ENCODE measurements at regions not wholly inside any gene's neighbourhood (a gene's known extent, or its start where the extent isn't known, plus 50 kb on each side); places are given as distances from the start of the nearest gene placed in this dataset.

- Histone ChIP-seq H3K4me1 (ENCODE audit: control insufficient read depth in 2 of 2, insufficient read depth in 2 of 2, low read length in 1 of 2) (no peaks in the 10 kb centered on the region), H3K4me3 (ENCODE audit: low read depth in 1 of 2, low read length in 2 of 2) (no peak overlapping the region), H3K36me3 (ENCODE audit: control insufficient read depth in 2 of 2, insufficient read depth in 2 of 2, low read length in 1 of 2) (no peaks in the 10 kb centered on the region), H3K27me3 (ENCODE audit: control insufficient read depth in 1 of 2, insufficient read depth in 2 of 2, low read length in 2 of 2) (no peaks in the 10 kb centered on the region), H3K27ac (ENCODE audit: low read depth in 2 of 2, low read length in 1 of 2) (no peak overlapping the region), H3K9me3 (ENCODE audit: control insufficient read depth in 2 of 2, insufficient read depth in 1 of 2, low read depth in 1 of 2, low read length in 1 of 2) (no peaks in the 10 kb centered on the region)
- 74 to 82% methylated on average over 3 of the region's 3 CpGs for WGBS, 2 donors
Measured at GRCh38 chr17:79680318-79680695, 50.4 kb upstream of the ENPP7 start.

- WGBS, 2 donors = 80 to 82% methylated on average over 19 of the region's 19 CpGs
- no peaks in the 10 kb centered on the region for H3K4me1 ChIP-seq (ENCODE audit: control insufficient read depth in 2 of 2, insufficient read depth in 2 of 2, low read length in 1 of 2)
- no peak overlapping the region for H3K4me3 ChIP-seq (ENCODE audit: low read depth in 1 of 2, low read length in 2 of 2)
- no peak overlapping the region for H3K27ac ChIP-seq (ENCODE audit: low read depth in 2 of 2, low read length in 1 of 2)
- no peaks in the 10 kb centered on the region for H3K36me3 ChIP-seq (ENCODE audit: control insufficient read depth in 2 of 2, insufficient read depth in 2 of 2, low read length in 1 of 2)
- H3K27me3 ChIP-seq (ENCODE audit: control insufficient read depth in 1 of 2, insufficient read depth in 2 of 2, low read length in 2 of 2) = no peaks in the 10 kb centered on the region
- H3K9me3 ChIP-seq (ENCODE audit: control insufficient read depth in 2 of 2, insufficient read depth in 1 of 2, low read depth in 1 of 2, low read length in 1 of 2) = peaks cover 0 to under 1% of the 10 kb centered on the region in 2 donors
Measured at GRCh38 chr17:79679631-79680317, 51.0 kb upstream of the ENPP7 start.

DNA sequence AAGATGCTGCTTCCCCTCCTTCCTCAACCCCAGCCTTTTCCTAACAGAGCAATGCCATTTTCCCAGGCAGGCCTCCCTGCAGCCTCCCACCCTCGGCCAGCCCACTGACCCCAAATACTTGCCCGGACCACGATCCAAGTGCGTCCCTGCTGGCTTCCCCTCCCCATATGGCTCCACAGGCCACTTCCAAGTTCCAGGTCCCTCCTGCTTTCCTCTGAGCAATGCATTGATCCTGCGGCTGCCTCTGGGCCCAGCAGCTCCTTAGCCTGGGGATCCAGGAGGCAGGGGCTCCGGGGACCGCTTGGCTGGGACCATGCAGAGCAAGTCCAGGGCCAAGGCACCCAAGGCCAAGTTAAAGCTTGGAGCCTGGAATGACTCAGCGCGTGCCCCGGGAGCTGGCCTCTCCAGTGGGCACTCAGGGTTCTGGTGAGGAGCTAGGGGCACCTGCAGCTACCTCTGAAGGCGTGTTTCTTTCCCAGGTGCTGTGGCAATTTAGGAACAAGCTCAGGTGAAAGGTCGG, 51.9 kb upstream of the ENPP7 start:
- no peaks in the 10 kb centered on the region for H3K27me3 ChIP-seq (ENCODE audit: control insufficient read depth in 1 of 2, insufficient read depth in 2 of 2, low read length in 2 of 2)
- no peaks in the 10 kb centered on the region for H3K4me1 ChIP-seq (ENCODE audit: control insufficient read depth in 2 of 2, insufficient read depth in 2 of 2, low read length in 1 of 2)
- H3K27ac ChIP-seq (ENCODE audit: low read depth in 2 of 2, low read length in 1 of 2) = no peak overlapping the region
- H3K36me3 ChIP-seq (ENCODE audit: control insufficient read depth in 2 of 2, insufficient read depth in 2 of 2, low read length in 1 of 2) = no peaks in the 10 kb centered on the region
- 60 to 63% methylated on average over 12 of the region's 12 CpGs for WGBS, 2 donors
- H3K9me3 ChIP-seq (ENCODE audit: control insufficient read depth in 2 of 2, insufficient read depth in 1 of 2, low read depth in 1 of 2, low read length in 1 of 2) = peaks cover 0 to 10% of the 10 kb centered on the region in 2 donors
- H3K4me3 ChIP-seq (ENCODE audit: low read depth in 1 of 2, low read length in 2 of 2) = no peak overlapping the region

DNA sequence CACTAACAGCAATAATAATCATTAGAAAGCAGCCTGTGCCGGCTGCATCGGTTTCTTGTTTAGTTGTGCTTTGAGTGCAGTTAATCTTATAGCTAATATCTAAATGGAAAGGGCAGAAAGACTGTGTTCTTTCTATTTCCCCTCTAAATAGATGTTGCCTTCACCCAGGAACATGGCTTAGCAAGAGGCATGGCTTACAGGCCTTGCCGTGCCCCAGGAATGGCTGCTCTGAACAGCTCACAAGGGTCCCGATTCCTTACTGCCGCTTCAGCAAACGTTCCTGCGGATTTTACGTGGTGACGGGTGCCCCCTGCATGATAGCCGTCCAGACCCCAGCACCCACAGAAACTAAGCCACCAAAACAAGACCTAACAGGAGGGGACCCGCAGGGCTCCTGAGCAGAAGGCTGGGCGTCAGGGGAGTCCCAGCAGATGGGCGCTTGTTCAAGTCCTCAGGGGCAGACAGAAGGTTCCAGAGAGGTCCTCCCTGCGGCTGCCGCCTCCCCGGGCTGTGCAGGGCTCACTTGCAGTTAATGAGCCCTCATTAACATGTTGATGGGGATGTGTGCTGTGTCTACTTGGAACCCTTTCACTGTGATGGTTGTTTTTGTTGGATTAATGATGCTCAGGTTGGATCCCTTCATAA, 52.5 kb upstream of the ENPP7 start:
- Histone ChIP-seq H3K27ac (ENCODE audit: low read depth in 2 of 2, low read length in 1 of 2) (no peak overlapping the region), H3K4me1 (ENCODE audit: control insufficient read depth in 2 of 2, insufficient read depth in 2 of 2, low read length in 1 of 2) (no peaks in the 10 kb centered on the region), H3K9me3 (ENCODE audit: control insufficient read depth in 2 of 2, insufficient read depth in 1 of 2, low read depth in 1 of 2, low read length in 1 of 2) (peaks cover 0 to 13% of the 10 kb centered on the region in 2 donors), H3K27me3 (ENCODE audit: control insufficient read depth in 1 of 2, insufficient read depth in 2 of 2, low read length in 2 of 2) (no peaks in the 10 kb centered on the region), H3K36me3 (ENCODE audit: control insufficient read depth in 2 of 2, insufficient read depth in 2 of 2, low read length in 1 of 2) (no peaks in the 10 kb centered on the region), H3K4me3 (ENCODE audit: low read depth in 1 of 2, low read length in 2 of 2) (no peak overlapping the region)
- 74 to 76% methylated on average over 16 of the region's 16 CpGs for WGBS, 2 donors

DNA sequence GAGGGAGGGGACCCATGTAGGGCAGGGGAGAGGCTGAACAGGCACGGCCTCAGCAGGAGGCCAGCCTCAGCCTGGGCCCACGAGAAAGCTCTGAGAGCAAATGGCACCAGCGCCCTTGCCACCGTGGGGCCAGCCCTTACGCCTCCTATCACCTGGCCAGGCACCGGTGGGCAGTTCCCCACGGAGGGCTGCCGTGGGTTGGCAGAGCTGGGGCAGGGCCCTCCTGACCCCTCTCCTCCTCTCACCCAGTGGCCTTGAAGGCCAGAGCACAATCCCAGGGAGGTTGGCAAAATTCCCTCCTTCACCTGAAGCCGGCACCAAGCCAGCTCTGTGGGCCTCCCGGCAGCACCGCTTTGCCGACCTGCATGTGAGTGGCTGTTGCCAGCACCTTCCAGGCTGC, 53.1 kb upstream of the ENPP7 start:
- Histone ChIP-seq H3K9me3 (ENCODE audit: control insufficient read depth in 2 of 2, insufficient read depth in 1 of 2, low read depth in 1 of 2, low read length in 1 of 2) (peaks cover 0 to 19% of the 10 kb centered on the region in 2 donors), H3K4me3 (ENCODE audit: low read depth in 1 of 2, low read length in 2 of 2) (no peak overlapping the region), H3K36me3 (ENCODE audit: control insufficient read depth in 2 of 2, insufficient read depth in 2 of 2, low read length in 1 of 2) (no peaks in the 10 kb centered on the region), H3K27ac (ENCODE audit: low read depth in 2 of 2, low read length in 1 of 2) (no peak overlapping the region), H3K27me3 (ENCODE audit: control insufficient read depth in 1 of 2, insufficient read depth in 2 of 2, low read length in 2 of 2) (no peaks in the 10 kb centered on the region), H3K4me1 (ENCODE audit: control insufficient read depth in 2 of 2, insufficient read depth in 2 of 2, low read length in 1 of 2) (no peaks in the 10 kb centered on the region)
- WGBS, 2 donors = 62 to 65% methylated on average over 12 of the region's 12 CpGs

DNA sequence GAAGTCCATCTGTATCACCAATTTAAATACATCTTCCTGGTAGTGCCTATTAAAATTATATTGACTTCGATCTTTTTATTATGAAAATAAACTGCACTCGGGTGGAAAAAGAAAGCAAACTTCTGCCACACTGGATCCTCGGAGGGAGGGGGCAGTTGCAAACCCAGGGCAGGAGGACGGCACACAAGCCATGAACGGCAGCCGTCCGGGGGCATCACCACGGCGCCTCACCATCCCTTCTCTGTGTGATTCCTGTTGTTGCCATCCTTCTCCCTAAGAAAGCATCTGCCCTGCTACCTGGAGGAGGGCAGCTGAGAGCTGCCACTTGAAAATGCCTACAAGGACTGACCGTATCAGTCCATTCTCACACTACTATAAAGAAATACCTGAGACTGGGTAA, 53.9 kb upstream of the ENPP7 start:
- peaks cover 0 to 23% of the 10 kb centered on the region in 2 donors for H3K9me3 ChIP-seq (ENCODE audit: control insufficient read depth in 2 of 2, insufficient read depth in 1 of 2, low read depth in 1 of 2, low read length in 1 of 2)
- H3K4me3 ChIP-seq (ENCODE audit: low read depth in 1 of 2, low read length in 2 of 2) = no peak overlapping the region
- H3K27me3 ChIP-seq (ENCODE audit: control insufficient read depth in 1 of 2, insufficient read depth in 2 of 2, low read length in 2 of 2) = no peaks in the 10 kb centered on the region
- H3K4me1 ChIP-seq (ENCODE audit: control insufficient read depth in 2 of 2, insufficient read depth in 2 of 2, low read length in 1 of 2) = no peaks in the 10 kb centered on the region
- no peaks in the 10 kb centered on the region for H3K36me3 ChIP-seq (ENCODE audit: control insufficient read depth in 2 of 2, insufficient read depth in 2 of 2, low read length in 1 of 2)
- H3K27ac ChIP-seq (ENCODE audit: low read depth in 2 of 2, low read length in 1 of 2) = no peak overlapping the region
- 84 to 88% methylated on average over 10 of the region's 10 CpGs for WGBS, 2 donors

DNA sequence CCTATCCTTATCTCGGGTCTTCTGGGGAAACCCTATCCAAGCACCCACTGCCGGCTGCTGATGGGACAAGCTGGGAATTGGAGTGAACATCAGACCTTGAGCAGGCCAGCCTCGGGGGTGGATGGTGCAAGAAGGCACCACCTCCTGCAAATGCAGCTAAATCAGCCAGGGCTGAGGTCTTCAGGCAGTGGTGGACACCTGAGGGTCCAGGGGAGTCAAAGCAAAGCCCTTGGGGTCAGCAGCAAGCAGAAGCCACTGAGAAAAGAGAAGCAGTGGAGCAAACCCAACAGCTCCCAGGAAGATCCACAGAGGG, 55.4 kb upstream of the ENPP7 start:
- Histone ChIP-seq H3K4me3 (ENCODE audit: low read depth in 1 of 2, low read length in 2 of 2) (no peak overlapping the region), H3K27me3 (ENCODE audit: control insufficient read depth in 1 of 2, insufficient read depth in 2 of 2, low read length in 2 of 2) (peaks cover 0 to 2% of the 10 kb centered on the region in 2 donors), H3K36me3 (ENCODE audit: control insufficient read depth in 2 of 2, insufficient read depth in 2 of 2, low read length in 1 of 2) (no peaks in the 10 kb centered on the region), H3K9me3 (ENCODE audit: control insufficient read depth in 2 of 2, insufficient read depth in 1 of 2, low read depth in 1 of 2, low read length in 1 of 2) (peaks cover 0 to 23% of the 10 kb centered on the region in 2 donors), H3K27ac (ENCODE audit: low read depth in 2 of 2, low read length in 1 of 2) (no peak overlapping the region), H3K4me1 (ENCODE audit: control insufficient read depth in 2 of 2, insufficient read depth in 2 of 2, low read length in 1 of 2) (no peaks in the 10 kb centered on the region)
- 90 to 92% methylated on average over 3 of the region's 3 CpGs for WGBS, 2 donors

DNA sequence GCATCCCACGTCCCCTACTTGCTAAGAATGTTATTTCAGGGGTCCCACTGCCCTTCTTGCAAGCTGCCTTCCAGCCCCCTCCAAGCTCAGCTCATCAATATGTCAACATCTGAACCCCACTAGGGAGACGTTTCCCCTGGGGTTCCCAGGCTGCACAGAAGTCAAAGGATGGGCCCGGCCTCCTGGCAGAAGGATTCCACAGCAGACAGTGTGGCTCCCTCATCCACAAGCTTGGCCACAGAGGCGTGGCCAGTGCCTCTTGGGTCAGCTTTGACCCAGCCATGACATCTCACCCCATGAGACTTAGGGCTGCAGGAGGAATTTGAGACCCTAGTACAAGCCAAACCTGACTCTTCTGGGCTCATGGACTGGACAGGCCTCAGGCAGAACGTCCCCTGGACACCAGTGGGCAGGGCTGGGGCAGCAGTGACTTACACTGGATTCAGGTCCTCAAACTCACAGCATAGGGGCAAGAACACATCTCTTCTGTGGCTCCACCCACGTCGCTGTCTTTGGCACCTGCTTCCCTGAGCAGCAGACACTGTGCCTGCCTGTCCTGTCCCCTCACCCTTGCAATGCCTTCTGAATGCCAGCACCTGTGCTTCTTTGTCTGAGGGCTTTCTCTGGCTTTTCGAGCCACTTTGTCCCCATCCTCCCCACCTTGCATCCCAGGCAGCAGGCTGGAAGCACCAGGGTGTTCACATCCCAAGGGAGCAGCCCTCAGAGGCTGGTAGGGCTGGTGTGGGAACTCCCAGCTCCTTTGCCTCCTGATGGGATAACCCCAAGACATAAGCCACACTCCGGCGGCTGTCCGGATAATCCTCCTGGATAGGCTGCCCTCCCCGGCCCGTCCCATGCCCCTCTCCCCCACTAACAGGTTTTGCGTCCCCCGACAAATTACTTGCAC, 56.0 kb upstream of the ENPP7 start:
- H3K4me1 ChIP-seq (ENCODE audit: control insufficient read depth in 2 of 2, insufficient read depth in 2 of 2, low read length in 1 of 2) = no peaks in the 10 kb centered on the region
- peaks cover 0 to 23% of the 10 kb centered on the region in 2 donors for H3K9me3 ChIP-seq (ENCODE audit: control insufficient read depth in 2 of 2, insufficient read depth in 1 of 2, low read depth in 1 of 2, low read length in 1 of 2)
- WGBS, 2 donors = 81 to 85% methylated on average over 15 of the region's 15 CpGs
- no peaks in the 10 kb centered on the region for H3K36me3 ChIP-seq (ENCODE audit: control insufficient read depth in 2 of 2, insufficient read depth in 2 of 2, low read length in 1 of 2)
- no peak overlapping the region for H3K4me3 ChIP-seq (ENCODE audit: low read depth in 1 of 2, low read length in 2 of 2)
- no peak overlapping the region for H3K27ac ChIP-seq (ENCODE audit: low read depth in 2 of 2, low read length in 1 of 2)
- H3K27me3 ChIP-seq (ENCODE audit: control insufficient read depth in 1 of 2, insufficient read depth in 2 of 2, low read length in 2 of 2) = peaks cover 0 to 2% of the 10 kb centered on the region in 2 donors

DNA sequence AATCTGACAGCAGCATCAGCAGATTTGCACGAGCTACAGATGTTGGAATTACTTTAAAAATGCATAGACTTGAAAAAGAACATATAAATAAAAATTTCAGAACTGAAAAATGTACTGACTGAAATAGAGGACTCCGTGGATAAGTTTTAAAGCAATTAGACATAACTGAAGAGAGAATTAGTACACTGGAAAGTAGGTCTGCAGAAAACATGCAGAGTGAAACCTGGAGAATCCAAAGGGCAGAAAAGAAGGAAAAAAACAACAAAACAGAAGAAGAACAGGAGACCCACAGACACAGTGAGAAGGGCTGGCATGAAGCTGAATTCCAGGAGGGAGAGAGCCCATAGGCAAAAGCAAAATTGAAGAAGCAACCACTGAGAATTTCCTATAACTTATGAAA, 57.2 kb upstream of the ENPP7 start:
- Histone ChIP-seq H3K27ac (ENCODE audit: low read depth in 2 of 2, low read length in 1 of 2) (no peak overlapping the region), H3K27me3 (ENCODE audit: control insufficient read depth in 1 of 2, insufficient read depth in 2 of 2, low read length in 2 of 2) (peaks cover 0 to 2% of the 10 kb centered on the region in 2 donors), H3K9me3 (ENCODE audit: control insufficient read depth in 2 of 2, insufficient read depth in 1 of 2, low read depth in 1 of 2, low read length in 1 of 2) (peaks cover 0 to 23% of the 10 kb centered on the region in 2 donors), H3K4me3 (ENCODE audit: low read depth in 1 of 2, low read length in 2 of 2) (no peak overlapping the region), H3K36me3 (ENCODE audit: control insufficient read depth in 2 of 2, insufficient read depth in 2 of 2, low read length in 1 of 2) (no peaks in the 10 kb centered on the region), H3K4me1 (ENCODE audit: control insufficient read depth in 2 of 2, insufficient read depth in 2 of 2, low read length in 1 of 2) (no peaks in the 10 kb centered on the region)
- 54 to 61% methylated on average over 2 of the region's 2 CpGs for WGBS, 2 donors
